DOHH2 (cell line): ENCODE measurements at regions not wholly inside any gene's neighbourhood (a gene's known extent, or its start where the extent isn't known, plus 50 kb on each side); places are given as distances from the start of the nearest gene placed in this dataset.

Experiments
- H3F3A ChIP-seq: fragments of 200-600 bp; sonication (generic), shearing (Covaris generic); 2 replicates; pipeline ENCODE4 v1.6.0; 2016; ENCODE audit warnings: antibody characterized with exemption, mild to moderate bottlenecking; ENCODE audit not compliant: control insufficient read depth, insufficient read depth
- H3K27ac ChIP-seq: fragments of 200-600 bp; sonication (generic); 2 replicates; pipeline ENCODE4 v1.5.1; 2014; ENCODE audit warnings: low read depth, mild to moderate bottlenecking, low read length, moderate library complexity
- H3K27me3 ChIP-seq: fragments of 200-600 bp; sonication (generic); 2 replicates; pipeline ENCODE4 v1.6.1; 2014; ENCODE audit warnings: mild to moderate bottlenecking, low read length, mixed read lengths; ENCODE audit not compliant: control insufficient read depth
- H3K36me3 ChIP-seq: fragments of 200-600 bp; sonication (generic); 2 replicates; pipeline ENCODE4 v1.6.1; 2014; ENCODE audit warnings: mild to moderate bottlenecking, low read length, moderate library complexity, mixed read lengths; ENCODE audit not compliant: control insufficient read depth
- H3K4me1 ChIP-seq: fragments of 200-600 bp; sonication (generic); 2 replicates; pipeline ENCODE4 v1.6.1; 2014; ENCODE audit warnings: mild to moderate bottlenecking, low read length, mixed read lengths; ENCODE audit not compliant: control insufficient read depth
- H3K4me2 ChIP-seq: fragments of 200-600 bp; sonication (generic); 2 replicates; pipeline ENCODE4 v1.6.0; 2014; ENCODE audit warnings: mild to moderate bottlenecking, low read length, moderate library complexity
- H3K4me3 ChIP-seq: fragments of 200-600 bp; sonication (generic); 2 replicates; pipeline ENCODE4 v1.5.1; 2014; ENCODE audit warnings: mild to moderate bottlenecking, low read length, mixed read lengths
- H3K79me2 ChIP-seq: fragments of 200-600 bp; sonication (generic); 2 replicates; pipeline ENCODE4 v1.6.1; 2014; ENCODE audit warnings: mild to moderate bottlenecking, low read length, mixed read lengths; ENCODE audit not compliant: control insufficient read depth
- H3K9me2 ChIP-seq: fragments of 200-600 bp; sonication (generic); replicated peaks from 2 replicates; pipeline ENCODE4 v1.6.1; 2014; ENCODE audit warnings: mild to moderate bottlenecking, low read length, mixed read lengths; ENCODE audit not compliant: control insufficient read depth
- H3K9me3 ChIP-seq: fragments of 200-600 bp; sonication (generic); 2 replicates; pipeline ENCODE4 v1.6.1; 2014; ENCODE audit warnings: antibody characterized with exemption, low read length, mixed read lengths; ENCODE audit not compliant: control insufficient read depth, insufficient read depth
- H4K20me1 ChIP-seq: fragments of 200-600 bp; sonication (generic); 2 replicates; pipeline ENCODE4 v1.6.0; 2014; ENCODE audit warnings: low read depth, mild to moderate bottlenecking, antibody characterized with exemption, low read length, moderate library complexity; ENCODE audit not compliant: control insufficient read depth, insufficient read depth
- CTCF ChIP-seq: fragments of 200-600 bp; sonication (generic); IDR thresholded peaks from one replicate; pipeline ENCODE4 v1.5.1; 2014; ENCODE audit warnings: antibody characterized with exemption, mild to moderate bottlenecking, low read depth, low read length; ENCODE audit not compliant: poor library complexity, severe bottlenecking
- EZH2phosphoT487 ChIP-seq: fragments of 200-600 bp; sonication (generic); IDR thresholded peaks from 2 replicates; pipeline ENCODE4 v1.6.1; 2017; ENCODE audit warnings: borderline replicate concordance, mild to moderate bottlenecking, antibody characterized with exemption, low read length, moderate library complexity, mixed read lengths

GRCh38 chr7:28346676-28347363 lies 65.5 kb upstream of the CREB5 start:
- peaks cover 11% of the 10 kb centered on the region for H3K27me3 ChIP-seq
- H3K4me1 ChIP-seq = no peaks in the 10 kb centered on the region
- H3K9me2 ChIP-seq = no peaks in the 10 kb centered on the region
- no peaks in the 10 kb centered on the region for H4K20me1 ChIP-seq
- no peaks in the 10 kb centered on the region for H3K36me3 ChIP-seq
- TF ChIP-seq EZH2phosphoT487 (no peak), CTCF (no peak)
- no peaks in the 10 kb centered on the region for H3K79me2 ChIP-seq
- H3K4me3 ChIP-seq = no peak overlapping the region
- no peaks in the 10 kb centered on the region for H3F3A ChIP-seq
- H3K4me2 ChIP-seq = no peak overlapping the region
- H3K9me3 ChIP-seq = no peaks in the 10 kb centered on the region
- H3K27ac ChIP-seq = no peak overlapping the region

- H3F3A ChIP-seq = no peaks in the 10 kb centered on the region
- H3K27me3 ChIP-seq = peaks cover 16% of the 10 kb centered on the region
- H3K4me2 ChIP-seq = no peak overlapping the region
- no peaks in the 10 kb centered on the region for H4K20me1 ChIP-seq
- no peaks in the 10 kb centered on the region for H3K4me1 ChIP-seq
- H3K79me2 ChIP-seq = no peaks in the 10 kb centered on the region
- TF ChIP-seq EZH2phosphoT487 = no peak
- no peak for TF ChIP-seq CTCF
- H3K27ac ChIP-seq = no peak overlapping the region
- no peaks in the 10 kb centered on the region for H3K36me3 ChIP-seq
- H3K9me3 ChIP-seq = no peaks in the 10 kb centered on the region
- H3K4me3 ChIP-seq = no peak overlapping the region
- H3K9me2 ChIP-seq = no peaks in the 10 kb centered on the region
Observed at GRCh38 chr7:28347475-28348318, 64.6 kb upstream of the CREB5 start.

GRCh38 chr7:28348636-28349035 lies 63.7 kb upstream of the CREB5 start:
- H3K27ac ChIP-seq = no peak overlapping the region
- peaks cover 17% of the 10 kb centered on the region for H3K27me3 ChIP-seq
- no peaks in the 10 kb centered on the region for H3K79me2 ChIP-seq
- no peaks in the 10 kb centered on the region for H3F3A ChIP-seq
- no peak for TF ChIP-seq CTCF
- no peak for TF ChIP-seq EZH2phosphoT487
- no peaks in the 10 kb centered on the region for H3K4me1 ChIP-seq
- no peak overlapping the region for H3K4me2 ChIP-seq
- H3K36me3 ChIP-seq = no peaks in the 10 kb centered on the region
- H3K9me2 ChIP-seq = no peaks in the 10 kb centered on the region
- H4K20me1 ChIP-seq = no peaks in the 10 kb centered on the region
- H3K9me3 ChIP-seq = no peaks in the 10 kb centered on the region
- no peak overlapping the region for H3K4me3 ChIP-seq
